ENCODE measurements at regions not wholly inside any gene's neighbourhood (a gene's known extent, or its start where the extent isn't known, plus 50 kb on each side); places are given as distances from the start of the nearest gene placed in this dataset.
"Not testable (repeated sequence)": the region's sequence is repeated elsewhere in the genome, so short reads cannot be mapped to it uniquely, and the experiment has no call there.

GRCh38 chr17:15860774-15861173 is 84.2 kb upstream of the ADORA2B start:
- TF ChIP-seq POLR2A, EP300 (IDR thresholded peaks at IDR 0.05): not testable (repeated sequence)
- TF ChIP-seq, protein P1, sequence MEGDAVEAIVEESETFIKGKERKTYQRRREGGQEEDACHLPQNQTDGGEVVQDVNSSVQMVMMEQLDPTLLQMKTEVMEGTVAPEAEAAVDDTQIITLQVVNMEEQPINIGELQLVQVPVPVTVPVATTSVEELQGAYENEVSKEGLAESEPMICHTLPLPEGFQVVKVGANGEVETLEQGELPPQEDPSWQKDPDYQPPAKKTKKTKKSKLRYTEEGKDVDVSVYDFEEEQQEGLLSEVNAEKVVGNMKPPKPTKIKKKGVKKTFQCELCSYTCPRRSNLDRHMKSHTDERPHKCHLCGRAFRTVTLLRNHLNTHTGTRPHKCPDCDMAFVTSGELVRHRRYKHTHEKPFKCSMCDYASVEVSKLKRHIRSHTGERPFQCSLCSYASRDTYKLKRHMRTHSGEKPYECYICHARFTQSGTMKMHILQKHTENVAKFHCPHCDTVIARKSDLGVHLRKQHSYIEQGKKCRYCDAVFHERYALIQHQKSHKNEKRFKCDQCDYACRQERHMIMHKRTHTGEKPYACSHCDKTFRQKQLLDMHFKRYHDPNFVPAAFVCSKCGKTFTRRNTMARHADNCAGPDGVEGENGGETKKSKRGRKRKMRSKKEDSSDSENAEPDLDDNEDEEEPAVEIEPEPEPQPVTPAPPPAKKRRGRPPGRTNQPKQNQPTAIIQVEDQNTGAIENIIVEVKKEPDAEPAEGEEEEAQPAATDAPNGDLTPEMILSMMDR (IDR thresholded peaks at IDR 0.05), result not testable (repeated sequence)

Measured in ovary (tissue), 3 donors.